ENCODE measurements at regions not wholly inside any gene's neighbourhood (a gene's known extent, or its start where the extent isn't known, plus 50 kb on each side); places are given as distances from the start of the nearest gene placed in this dataset.

DNA sequence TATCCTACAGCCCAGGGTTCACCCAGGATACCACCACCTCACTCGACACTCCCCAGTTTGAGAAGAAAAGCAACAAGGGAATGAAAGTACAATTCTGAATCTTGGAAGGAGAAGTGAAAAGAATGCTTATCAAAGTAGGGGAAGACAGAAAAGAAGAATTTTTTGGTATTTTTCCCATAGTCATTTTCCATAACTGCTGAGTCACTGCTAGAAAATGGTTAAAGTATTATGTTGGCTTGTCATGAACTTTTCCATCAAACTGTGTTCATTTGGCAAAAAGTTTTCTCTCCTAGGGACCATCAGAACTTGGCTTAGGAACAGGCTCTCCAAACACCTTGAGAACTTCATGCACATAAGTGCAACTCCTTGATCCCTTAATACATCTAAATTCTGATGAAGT is 192.0 kb downstream of the BCL11A start:
- TF ChIP-seq EZH2 (IDR thresholded peaks at IDR 0.05; ENCODE audit: borderline replicate concordance, insufficient read depth, low read depth, low read length, poor library complexity, severe bottlenecking): no peak
- TF ChIP-seq, protein P1, sequence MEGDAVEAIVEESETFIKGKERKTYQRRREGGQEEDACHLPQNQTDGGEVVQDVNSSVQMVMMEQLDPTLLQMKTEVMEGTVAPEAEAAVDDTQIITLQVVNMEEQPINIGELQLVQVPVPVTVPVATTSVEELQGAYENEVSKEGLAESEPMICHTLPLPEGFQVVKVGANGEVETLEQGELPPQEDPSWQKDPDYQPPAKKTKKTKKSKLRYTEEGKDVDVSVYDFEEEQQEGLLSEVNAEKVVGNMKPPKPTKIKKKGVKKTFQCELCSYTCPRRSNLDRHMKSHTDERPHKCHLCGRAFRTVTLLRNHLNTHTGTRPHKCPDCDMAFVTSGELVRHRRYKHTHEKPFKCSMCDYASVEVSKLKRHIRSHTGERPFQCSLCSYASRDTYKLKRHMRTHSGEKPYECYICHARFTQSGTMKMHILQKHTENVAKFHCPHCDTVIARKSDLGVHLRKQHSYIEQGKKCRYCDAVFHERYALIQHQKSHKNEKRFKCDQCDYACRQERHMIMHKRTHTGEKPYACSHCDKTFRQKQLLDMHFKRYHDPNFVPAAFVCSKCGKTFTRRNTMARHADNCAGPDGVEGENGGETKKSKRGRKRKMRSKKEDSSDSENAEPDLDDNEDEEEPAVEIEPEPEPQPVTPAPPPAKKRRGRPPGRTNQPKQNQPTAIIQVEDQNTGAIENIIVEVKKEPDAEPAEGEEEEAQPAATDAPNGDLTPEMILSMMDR (IDR thresholded peaks at IDR 0.05): no peak
